OCI-LY7 (cell line): ENCODE measurements at regions not wholly inside any gene's neighbourhood (a gene's known extent, or its start where the extent isn't known, plus 50 kb on each side); places are given as distances from the start of the nearest gene placed in this dataset.

ENCODE experiments used
- CTCF ChIP-seq: fragments of 200-600 bp; sonication (generic); conservative IDR thresholded peaks from 2 replicates; pipeline ENCODE4 v1.5.1; 2014; ENCODE audit warnings: mild to moderate bottlenecking, antibody characterized with exemption, low read length, moderate library complexity, mixed read lengths
- EZH2phosphoT487 ChIP-seq: fragments of 200-600 bp; sonication (generic); IDR thresholded peaks from 2 replicates; pipeline ENCODE4 v1.6.1; 2018; ENCODE audit warnings: low read depth, borderline replicate concordance, mild to moderate bottlenecking, mixed run types, antibody characterized with exemption, low read length, moderate library complexity, mixed read lengths

- no peak for TF ChIP-seq CTCF
- TF ChIP-seq EZH2phosphoT487 = no peak
Observed at GRCh38 chr14:39694341-39694740, 262.1 kb upstream of the FBXO33 start.
